Skin epidermis (tissue), 12 donors: ENCODE measurements at regions not wholly inside any gene's neighbourhood (a gene's known extent, or its start where the extent isn't known, plus 50 kb on each side); places are given as distances from the start of the nearest gene placed in this dataset.

Experiments
- H3K27ac ChIP-seq, 21 experiments: fragments of 200-600 bp; sonication (generic) in 11 of 21; one replicate each; pipeline ENCODE4 v1.5.0; 2020; ENCODE audit warnings: mild to moderate bottlenecking in 3 of 21, inconsistent platforms in 2 of 21, moderate library complexity in 2 of 21
- H3K4me3 ChIP-seq, 7 experiments: fragments of 200-600 bp; sonication (generic) in 2 of 7; one replicate each; pipeline ENCODE4 v1.5.0; 2020; ENCODE audit warnings: inconsistent platforms in 2 of 7, mild to moderate bottlenecking in 2 of 7, moderate library complexity in 1 of 7

- Histone ChIP-seq H3K27ac (no peak overlapping the region), H3K4me3 (no peak overlapping the region)
Observed at GRCh38 chr10:57303566-57303965, 942.5 kb upstream of the ZWINT start.

GRCh38 chr10:57300718-57301117 lies 939.7 kb upstream of the ZWINT start:
- Histone ChIP-seq H3K4me3 (no peak overlapping the region), H3K27ac (no peak overlapping the region)

GRCh38 chr10:57294698-57295097 lies 933.6 kb upstream of the ZWINT start:
- Histone ChIP-seq H3K4me3 (no peak overlapping the region), H3K27ac (no peak overlapping the region)

GRCh38 chr10:57288754-57289153 lies 927.7 kb upstream of the ZWINT start:
- Histone ChIP-seq H3K27ac (no peak overlapping the region), H3K4me3 (no peak overlapping the region)

GRCh38 chr10:57262892-57263291 lies 901.8 kb upstream of the ZWINT start:
- Histone ChIP-seq H3K4me3 (no peak overlapping the region), H3K27ac (no peak overlapping the region)

GRCh38 chr10:57260175-57260574 lies 899.1 kb upstream of the ZWINT start:
- Histone ChIP-seq H3K4me3 (no peak overlapping the region), H3K27ac (no peak overlapping the region)

GRCh38 chr10:57249615-57250281 lies 888.7 kb upstream of the ZWINT start:
- H3K4me3 ChIP-seq: no peak overlapping the region
- no peak overlapping the region for H3K27ac ChIP-seq

- Histone ChIP-seq H3K4me3 (no peak overlapping the region), H3K27ac (no peak overlapping the region)
Observed at GRCh38 chr10:57247271-57247670, 886.2 kb upstream of the ZWINT start.

- Histone ChIP-seq H3K27ac (no peak overlapping the region), H3K4me3 (no peak overlapping the region)
Observed at GRCh38 chr10:57225920-57226319, 864.9 kb upstream of the ZWINT start.

GRCh38 chr10:57224811-57225210 lies 863.8 kb upstream of the ZWINT start:
- no peak overlapping the region for H3K4me3 ChIP-seq
- no peak overlapping the region for H3K27ac ChIP-seq

GRCh38 chr10:57222603-57223002 lies 861.5 kb upstream of the ZWINT start:
- Histone ChIP-seq H3K27ac (no peak overlapping the region), H3K4me3 (no peak overlapping the region)

GRCh38 chr10:57222129-57222528 lies 861.1 kb upstream of the ZWINT start:
- H3K27ac ChIP-seq: no peak overlapping the region

GRCh38 chr10:57221674-57222073 lies 860.6 kb upstream of the ZWINT start:
- no peak overlapping the region for H3K4me3 ChIP-seq
- no peak overlapping the region for H3K27ac ChIP-seq

More at GRCh38 chr10:57222129-57222528, 861.1 kb upstream of the ZWINT start:
- H3K4me3 ChIP-seq: no peak overlapping the region

GRCh38 chr10:57218382-57218781 lies 857.3 kb upstream of the ZWINT start:
- H3K4me3 ChIP-seq: no peak overlapping the region
- H3K27ac ChIP-seq: no peak overlapping the region

- Histone ChIP-seq H3K27ac (no peak overlapping the region), H3K4me3 (no peak overlapping the region)
Observed at GRCh38 chr10:57202356-57202755, 841.3 kb upstream of the ZWINT start.

GRCh38 chr10:57188846-57189245 lies 827.8 kb upstream of the ZWINT start:
- no peak overlapping the region for H3K4me3 ChIP-seq
- no peak overlapping the region for H3K27ac ChIP-seq

- Histone ChIP-seq H3K4me3 (no peak overlapping the region), H3K27ac (no peak overlapping the region)
Observed at GRCh38 chr10:57186201-57186600, 825.1 kb upstream of the ZWINT start.

GRCh38 chr10:57169597-57169996 lies 808.5 kb upstream of the ZWINT start:
- Histone ChIP-seq H3K4me3 (no peak overlapping the region), H3K27ac (no peak overlapping the region)

- no peak overlapping the region for H3K27ac ChIP-seq
- H3K4me3 ChIP-seq: no peak overlapping the region
Observed at GRCh38 chr10:57168611-57169240, 807.7 kb upstream of the ZWINT start.

GRCh38 chr10:57165671-57166070 lies 804.6 kb upstream of the ZWINT start:
- Histone ChIP-seq H3K27ac (no peak overlapping the region), H3K4me3 (no peak overlapping the region)

GRCh38 chr10:57162231-57162630 lies 801.2 kb upstream of the ZWINT start:
- Histone ChIP-seq H3K4me3 (no peak overlapping the region), H3K27ac (no peak overlapping the region)

GRCh38 chr10:57161157-57161556 lies 800.1 kb upstream of the ZWINT start:
- Histone ChIP-seq H3K4me3 (no peak overlapping the region), H3K27ac (no peak overlapping the region)
